Stimulated activated CD8-positive, alpha-beta memory T cell treated with anti-CD3 and anti-CD28 coated beads, Interleukin-7, amount 100 ng/mL, for 48 hours (primary cell): ENCODE measurements at regions not wholly inside any gene's neighbourhood (a gene's known extent, or its start where the extent isn't known, plus 50 kb on each side); places are given as distances from the start of the nearest gene placed in this dataset.

ENCODE experiments used
- DNase-seq, 2 donors: peaks; one replicate each; pipeline ENCODE4 v3.0.0-alpha.2; 2020; ENCODE audit warnings: low read depth in 1 of 2; ENCODE audit errors: extremely low read depth in 1 of 2

DNA sequence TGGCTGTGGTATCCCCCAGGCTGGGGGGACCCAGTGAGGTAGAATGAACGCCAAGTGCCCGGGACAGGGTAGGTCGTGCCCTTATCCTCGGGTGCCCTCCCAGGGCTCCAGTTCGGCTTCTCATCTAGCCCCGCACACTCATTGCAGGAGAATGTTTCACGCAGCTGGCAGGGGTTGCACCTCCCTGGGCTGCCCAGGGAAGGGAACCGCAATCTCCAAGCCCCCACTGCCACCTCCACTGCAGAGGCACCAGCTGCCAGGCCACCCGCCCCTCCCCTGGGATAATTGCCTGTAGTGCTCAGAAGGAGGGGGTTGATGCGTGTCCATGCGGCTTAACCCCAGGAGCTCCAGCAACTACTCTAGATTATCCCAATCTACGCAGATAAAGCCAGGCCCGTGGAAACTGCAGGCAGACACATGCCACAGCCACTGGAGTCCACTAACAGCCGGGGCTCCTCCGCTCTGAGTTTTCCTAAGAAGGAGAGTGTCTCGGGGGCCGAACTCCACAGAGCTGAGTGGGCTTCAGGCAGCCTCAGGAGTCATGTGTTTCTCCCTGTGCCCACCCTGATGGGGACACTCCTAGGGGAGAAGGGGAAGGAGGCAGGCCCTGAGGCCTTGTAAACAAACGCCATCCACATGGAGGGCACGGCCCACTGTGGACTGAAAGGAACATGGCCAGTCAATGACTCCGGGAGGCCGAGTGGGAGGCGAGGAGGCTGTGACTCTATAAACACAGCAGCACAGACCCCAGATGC is 137.2 kb upstream of the IQSEC1 start:
- no peak for DNase-seq

DNA sequence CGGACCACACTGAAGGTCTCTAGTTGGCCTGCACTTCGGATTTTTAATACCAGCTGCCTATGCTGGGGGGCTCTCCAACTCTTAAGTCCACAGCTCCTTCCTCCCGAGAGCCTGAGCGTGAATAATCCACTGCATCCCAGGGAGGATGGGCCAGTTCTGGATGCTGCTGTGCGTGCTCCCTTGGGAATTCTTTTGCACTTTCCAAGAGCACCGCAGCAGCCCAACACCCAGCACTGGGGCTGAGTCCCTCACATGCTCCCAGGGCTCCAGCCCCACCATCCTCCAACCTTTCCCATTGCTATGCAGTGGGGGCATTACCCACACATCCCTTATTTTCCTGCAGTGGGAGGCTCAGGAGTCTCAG is 136.4 kb upstream of the IQSEC1 start:
- DNase-seq, result no peak

DNA sequence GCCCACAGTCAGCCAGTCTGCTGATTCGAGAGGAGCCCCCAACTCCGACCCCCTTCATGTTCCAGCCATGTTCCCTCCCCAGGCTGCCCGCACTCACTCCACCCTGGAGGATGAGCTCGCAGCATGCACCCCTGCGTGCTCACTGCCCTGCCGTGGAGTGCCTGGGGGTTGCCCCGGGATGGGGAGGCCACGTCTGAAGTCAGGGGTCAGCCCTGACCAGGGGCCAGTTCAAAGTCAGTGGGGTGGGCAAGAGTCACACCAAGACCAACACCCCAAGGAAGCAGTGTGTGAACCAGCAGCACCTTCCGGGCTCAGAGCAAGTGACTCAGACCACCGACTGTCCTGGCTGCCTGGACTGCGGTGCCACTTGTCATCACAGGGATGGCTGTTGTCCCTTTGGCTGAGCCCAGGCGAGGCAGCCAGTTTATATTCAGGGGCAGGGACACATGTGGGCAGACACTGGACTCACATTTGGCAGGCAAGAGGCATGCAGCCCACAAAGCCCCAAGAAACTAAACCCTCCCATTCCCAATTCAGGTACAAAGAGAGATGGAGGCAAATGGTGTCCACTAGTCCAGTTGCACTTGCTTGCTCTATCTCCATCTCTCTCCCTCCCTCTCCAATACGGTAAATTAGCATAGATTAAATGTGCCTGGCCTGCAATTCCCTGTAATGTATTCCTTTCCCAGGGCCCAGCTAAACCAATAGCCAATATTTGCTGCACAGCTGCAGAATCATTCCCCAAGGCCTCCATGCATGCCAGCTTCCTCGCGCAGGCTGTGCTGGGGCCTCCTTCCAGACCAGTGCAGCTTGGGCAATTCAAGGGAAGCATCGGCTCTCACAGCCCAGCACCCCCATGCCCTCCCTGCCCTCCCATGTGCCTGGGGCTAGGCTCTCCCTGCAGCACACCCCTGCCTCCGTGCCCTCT is 135.7 kb upstream of the IQSEC1 start:
- no peak for DNase-seq

DNA sequence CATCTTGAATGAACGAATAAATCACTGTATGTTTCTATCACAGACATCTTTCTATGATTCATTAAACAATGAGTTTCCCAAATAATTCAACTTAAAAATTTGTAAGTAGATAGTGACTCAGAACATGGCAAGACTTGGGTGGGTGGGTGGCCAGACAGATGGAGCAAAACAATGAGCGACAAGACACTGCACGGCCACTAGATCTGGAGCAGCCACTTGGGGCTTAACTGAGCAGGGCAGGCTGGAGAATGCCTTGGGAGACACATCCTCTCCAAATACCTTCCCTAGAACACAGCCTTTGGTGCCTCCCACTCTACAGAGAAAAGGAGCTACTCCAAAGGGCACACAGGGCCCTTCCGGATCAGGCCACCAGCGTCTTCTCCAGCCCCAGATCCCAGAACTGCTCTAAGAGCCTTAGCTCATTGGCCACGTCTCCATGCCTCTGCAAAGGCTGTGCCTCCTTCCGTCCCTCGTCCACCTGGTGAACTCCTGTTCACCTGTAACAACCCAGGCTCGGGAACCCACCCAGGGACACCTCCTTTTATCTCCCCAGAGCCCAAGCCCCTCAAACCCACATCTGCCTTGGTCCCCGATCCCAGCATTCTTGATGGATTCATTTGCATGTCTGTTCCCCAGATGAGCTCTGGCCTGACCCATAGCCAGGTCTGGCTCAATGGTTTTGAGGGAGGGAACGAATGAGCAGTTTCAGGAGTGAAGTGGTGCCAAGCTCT is 134.9 kb upstream of the IQSEC1 start:
- DNase-seq, result no peak

DNA sequence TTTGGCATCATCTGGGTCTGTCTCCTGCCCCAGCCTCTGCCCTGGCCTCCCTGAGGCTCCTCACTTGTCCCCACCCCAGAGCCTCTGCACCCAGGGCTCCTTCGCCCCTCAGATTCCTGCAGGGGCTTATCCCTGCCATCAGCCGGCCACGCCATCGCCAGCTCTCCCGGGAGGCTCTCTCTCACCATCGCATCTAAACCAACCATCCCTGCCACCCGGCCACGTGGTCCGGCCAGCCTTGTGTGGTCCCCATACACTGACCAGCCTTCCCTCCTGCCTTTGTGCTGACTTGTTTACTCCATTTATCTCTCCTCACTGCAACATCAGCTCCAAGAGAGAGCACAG is 134.3 kb upstream of the IQSEC1 start:
- DNase-seq, result no peak

DNA sequence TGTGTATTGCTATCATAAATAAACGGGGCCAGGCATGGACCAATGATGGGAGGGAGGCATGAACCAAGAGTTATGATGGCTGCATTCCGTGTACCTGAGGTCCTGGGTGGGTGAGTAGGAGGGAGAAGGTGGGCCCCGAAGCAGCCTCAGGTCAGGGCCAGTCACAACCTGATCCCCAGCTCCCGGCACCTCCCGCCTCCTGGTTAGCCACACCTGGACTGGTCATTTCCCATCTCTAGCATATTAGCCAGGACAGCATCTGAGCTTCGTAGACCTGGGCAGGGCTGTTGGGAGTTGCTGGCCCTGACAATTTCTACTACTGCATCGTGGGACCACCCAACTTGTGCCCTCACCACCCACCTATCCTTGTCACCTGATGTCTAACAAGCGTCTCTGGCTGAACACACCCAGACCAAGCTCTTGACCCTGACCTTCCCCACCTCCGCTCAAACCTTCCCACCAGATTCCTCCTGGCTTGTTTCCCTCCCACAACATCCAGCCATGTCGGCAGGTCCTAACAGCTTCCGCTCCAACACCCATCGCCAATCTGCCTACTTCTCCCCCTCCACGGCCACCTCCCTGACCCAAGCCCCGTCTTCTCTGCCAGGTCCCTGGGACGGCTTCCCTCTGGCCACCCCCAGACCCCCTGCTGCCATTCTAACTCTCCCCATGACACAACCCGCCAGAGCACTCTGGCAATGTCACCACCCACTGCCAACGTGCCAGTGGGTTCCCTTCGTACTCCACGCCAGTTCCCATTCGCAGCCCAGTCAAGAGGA is 133.8 kb upstream of the IQSEC1 start:
- DNase-seq, result no peak

DNA sequence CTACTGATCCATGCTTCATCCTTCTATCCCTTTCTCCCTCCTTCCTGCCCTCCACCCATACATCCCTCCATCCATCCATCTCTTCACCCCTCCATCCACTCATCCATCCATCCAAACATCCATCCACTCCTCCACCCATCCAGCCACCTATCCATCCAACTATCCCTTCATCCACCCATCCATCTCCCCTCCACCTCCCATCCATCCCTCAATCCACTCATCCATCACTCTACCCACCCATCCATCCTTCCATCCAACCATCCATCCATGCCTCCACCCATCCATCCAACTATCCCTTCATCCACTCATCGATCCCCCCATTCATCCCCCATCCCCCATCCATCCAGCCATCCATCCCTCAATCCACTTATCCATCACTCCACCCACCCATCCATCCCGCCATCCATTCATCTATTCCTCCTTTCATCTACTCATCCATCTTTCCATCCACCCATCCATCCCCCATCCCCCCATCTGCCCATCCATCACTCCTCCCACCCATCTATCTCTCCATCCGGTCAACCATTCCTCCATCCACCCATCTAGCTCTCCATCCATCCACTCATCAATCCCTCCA is 132.4 kb upstream of the IQSEC1 start:
- DNase-seq, result no peak

DNA sequence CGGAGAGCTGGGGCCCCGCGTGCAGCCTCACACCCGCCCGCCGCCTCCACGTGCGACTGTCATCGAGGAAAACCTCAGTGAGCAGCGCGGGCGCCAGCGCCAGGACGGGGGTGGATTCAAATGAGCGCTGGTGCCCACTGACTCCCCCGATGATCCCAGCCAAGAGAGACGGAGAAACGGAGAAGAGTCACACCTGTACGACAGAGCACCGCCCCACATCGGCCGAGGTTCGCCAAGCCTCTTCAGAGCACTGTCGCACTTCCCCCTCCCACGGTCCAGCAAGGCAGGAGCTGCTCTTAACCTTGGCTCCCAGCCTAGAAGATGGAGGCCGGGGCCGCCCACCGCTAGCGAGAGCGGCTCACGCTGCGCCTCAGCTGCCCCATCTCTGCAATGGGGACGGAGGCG is 130.9 kb upstream of the IQSEC1 start:
- no peak for DNase-seq

DNA sequence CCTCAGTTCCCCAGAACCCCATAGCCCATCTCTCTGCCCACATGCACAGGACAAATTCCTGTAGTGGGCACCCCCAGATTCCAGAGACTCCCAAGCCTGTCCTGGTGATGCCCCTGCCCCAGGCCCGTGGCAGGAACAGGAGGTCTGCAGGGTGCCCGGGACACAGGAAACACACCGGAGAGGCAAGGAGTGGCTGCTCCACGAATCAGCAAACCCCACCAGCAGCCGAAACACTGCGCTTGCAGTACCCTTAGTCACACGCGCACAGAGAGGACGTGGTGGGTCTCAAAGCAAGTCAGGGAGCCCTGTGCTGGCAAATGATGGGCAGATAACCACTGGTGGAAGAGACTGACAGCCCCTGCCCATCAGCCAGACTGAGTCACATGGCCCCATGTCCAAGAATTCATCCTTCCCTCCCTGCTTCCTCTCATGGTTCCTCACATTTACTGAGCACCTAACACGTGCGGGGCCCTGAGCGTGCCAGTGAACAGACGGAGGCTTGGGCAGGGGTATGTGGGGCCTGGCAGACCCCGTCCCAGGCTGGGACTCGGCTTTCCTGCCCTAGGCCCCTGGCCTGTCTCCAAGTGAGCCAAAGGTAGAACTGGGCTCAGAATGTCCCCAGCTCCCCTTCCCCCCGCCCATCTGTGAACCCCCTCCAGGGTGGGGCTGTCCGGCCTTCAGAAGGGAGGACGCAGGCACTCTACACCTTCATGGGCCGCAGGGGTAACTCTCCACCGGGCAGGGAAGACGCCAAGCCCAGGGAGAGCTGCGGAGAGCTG is 130.4 kb upstream of the IQSEC1 start:
- DNase-seq, result no peak

DNA sequence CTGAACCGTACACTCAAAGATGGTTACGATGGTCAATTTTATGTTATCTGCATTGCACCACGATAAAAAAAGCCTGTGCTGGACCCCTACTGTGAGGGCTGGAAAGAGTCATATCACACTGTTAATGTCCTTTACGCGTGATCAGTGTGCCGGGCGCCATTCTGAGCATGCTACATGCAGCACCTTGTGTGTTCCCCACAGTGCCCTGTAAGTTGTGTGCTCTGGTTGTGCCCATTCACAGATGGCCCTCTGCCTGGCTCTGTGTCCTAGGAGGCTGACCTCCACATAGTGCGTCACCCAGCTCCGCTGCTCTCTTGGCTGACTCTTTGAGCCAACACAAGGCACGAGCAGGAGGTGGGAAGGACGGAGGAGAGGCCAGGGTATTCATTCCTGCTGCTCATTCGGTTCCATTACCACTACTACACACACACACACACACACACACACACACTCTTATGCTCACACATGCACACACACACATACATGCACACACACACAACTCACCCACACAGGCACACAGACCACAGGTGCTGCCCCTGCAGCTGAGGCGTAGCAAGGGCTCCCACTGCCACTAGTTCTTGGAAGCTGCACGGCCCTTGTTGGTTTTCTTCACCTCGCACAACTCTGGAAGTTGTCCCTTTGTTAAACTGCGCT is 129.6 kb upstream of the IQSEC1 start:
- no peak for DNase-seq

DNA sequence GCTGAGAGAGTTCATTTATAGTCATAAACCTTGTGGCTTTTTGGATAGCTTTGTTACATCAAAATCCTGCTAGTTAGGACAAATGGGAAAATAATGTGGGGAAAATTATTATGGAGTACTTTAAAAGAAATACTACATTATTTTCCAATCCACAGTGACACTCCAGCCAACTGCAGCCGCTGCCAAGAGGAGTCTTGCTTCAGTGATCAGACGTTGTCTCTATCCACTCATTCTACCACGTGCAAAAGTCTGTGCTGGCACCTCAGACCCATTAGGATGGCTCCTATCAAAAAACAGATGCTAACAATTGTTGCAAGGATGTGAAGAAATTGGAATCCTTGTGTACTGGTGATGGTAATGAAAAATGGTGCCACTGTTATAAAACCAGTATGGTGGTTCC is 128.6 kb upstream of the IQSEC1 start:
- no peak for DNase-seq

DNA sequence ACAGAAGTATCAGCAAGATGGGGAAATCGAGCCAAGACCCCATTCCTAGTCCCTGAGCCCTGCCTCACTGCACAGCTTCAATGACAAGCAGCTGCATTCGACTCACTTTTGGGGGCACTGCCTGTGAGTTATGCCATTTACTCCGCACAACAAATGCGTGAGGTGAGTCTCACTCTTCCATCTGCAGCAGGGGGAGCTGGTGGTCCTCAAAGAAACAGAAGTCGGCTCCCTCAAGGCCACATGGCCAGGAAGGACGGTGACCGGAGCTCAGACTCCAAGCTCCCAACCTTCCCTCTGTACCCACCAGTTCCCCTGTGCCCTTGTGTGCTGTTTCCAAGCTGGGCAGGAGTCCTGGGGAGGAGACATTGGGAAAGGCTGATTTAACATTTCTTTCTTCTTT is 127.7 kb upstream of the IQSEC1 start:
- no peak for DNase-seq

DNA sequence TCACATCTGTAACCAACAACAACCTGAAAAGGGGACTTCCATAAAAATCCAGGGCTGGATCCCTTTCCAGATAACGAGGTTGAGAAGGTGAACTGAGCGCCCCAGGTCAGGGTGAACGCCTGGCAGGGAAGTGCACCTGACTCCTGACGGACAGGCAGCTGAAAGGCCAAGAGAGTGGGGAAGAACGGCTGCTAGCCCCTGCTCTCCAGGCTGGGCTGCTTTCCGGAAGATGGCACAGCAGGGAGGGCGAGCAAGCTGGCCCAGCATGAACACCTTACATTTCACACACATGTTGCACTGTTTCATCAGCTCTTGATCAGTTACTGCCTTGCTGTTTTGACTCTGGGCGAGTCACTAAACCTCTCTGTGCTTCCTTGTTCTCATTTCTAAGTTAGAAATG is 127.2 kb upstream of the IQSEC1 start:
- no peak for DNase-seq

DNA sequence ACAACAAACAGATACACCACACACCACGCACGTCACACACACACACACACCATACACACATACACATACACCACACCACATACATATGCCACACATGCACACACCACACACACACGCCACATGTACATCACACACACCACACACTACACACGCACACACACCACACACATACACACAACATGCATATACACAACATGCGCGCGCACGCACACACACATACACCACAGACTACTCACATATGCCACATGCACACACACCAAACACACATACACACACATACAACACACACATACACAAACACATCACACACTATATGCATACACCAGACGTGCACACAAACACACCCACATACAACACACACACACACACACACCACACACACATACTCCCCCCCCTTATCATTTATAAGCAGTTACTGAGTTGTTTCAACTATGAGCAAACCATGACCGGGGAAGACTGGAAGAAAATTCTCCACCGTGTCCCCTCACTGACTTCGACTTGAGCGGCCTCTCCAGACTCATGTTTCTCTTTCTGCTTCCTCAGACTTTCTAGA is 126.7 kb upstream of the IQSEC1 start:
- no peak for DNase-seq

DNA sequence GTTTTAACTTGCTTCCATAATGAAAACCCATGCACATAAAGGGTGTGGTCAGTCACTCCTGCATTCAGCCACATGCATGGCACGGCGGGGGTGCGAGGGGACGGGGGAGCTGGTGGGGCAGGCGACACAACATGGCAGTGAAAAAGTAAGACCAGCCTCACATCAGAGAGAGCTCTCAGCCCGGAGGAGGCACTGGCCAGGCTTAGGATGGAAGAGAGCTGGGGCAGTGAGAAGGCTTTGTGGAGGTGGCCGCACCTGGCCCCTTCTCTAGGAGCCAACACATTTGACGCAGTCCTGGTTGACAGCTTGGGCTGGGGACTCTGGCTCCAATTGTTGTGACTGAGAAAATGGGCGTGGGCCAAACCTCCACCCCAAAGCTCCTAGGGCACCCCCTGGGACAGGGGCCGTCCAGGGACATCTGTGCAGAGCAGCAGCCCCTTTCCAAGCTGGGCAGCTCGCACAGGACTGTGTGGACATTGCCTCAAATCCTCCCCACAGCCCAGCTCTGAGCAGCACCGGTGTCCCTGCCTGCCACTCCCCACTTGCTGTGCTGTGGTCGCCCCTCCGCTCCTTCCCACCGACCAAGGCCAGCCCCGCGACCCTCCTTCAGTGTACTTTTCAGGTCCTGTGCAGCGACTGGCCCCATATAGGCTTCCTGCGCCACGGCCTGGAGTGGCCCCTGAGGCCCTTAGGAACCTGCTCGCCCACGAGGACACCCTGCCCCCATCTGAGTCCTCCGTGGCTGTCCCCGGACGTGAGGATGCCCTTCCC is 126.0 kb upstream of the IQSEC1 start:
- DNase-seq, result no peak

DNA sequence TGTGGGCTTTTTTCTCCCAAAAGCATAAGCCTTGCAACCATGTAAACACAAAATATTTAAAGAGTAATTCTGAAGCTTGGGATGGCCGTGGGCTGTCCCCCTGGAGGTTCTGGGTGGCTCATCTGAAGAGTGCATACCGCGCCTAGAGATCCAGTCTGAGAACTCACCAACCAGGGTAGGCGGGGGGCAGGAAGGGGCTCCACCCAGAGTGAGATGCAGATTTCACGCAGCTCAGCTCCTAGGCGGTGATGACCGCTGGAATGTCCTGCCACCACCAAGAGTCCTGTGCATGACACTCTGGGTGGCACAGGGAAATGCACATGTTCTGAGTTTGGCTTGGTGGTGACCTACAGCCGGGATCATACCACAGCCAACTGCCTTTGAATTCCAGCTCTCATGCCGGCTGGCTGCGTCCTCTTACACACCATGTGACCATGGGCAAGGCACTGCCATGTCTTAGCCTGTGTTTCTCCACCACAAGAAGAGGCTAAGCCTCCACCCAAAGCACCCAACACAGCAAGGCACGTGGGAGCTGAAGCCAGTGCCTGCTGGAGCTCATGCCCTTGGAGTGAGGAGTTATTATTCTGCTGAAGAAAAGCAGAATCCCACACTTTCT is 125.1 kb upstream of the IQSEC1 start:
- no peak for DNase-seq

DNA sequence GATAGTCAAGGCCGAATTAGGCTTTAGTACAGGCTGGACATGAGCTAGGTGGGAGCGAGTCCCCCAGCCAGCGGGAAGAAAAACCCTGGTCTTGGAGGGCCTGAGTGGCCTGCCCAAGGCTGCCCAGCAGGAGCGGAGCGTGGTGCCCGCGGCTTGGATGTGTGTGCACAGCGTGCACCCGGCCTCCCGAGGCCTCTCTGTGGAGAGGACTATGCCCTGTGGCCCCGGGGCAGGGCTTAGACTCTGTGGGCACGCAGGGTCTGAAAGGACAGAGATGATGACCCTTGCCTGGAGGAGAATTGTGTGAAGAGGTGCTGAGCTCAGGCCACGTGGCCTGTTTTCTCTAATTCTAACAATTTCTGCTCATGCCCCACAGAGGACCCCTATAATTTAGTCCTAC is 124.6 kb upstream of the IQSEC1 start:
- DNase-seq, result no peak

DNA sequence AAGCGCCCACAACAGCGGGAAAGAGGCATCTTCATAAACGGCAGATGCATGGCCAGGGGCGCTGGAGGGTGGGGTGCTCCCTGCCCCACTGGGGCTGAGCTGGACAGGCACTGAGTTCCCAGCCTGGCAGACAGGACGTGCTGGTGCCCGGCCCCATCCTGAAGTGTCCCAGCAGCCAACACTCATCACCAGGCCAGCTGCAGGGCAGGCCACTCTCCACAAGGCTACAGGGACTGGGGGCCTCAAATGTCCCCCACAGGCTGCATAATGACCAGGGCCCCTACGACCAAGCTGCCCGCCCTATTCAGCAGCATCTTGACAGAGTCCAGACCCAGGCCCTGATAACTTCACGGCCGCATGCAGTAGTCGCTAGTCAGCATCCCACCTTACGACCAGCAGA is 124.1 kb upstream of the IQSEC1 start:
- DNase-seq, result no peak
